ENCODE measurements at regions not wholly inside any gene's neighbourhood (a gene's known extent, or its start where the extent isn't known, plus 50 kb on each side); places are given as distances from the start of the nearest gene placed in this dataset.
"Not testable (repeated sequence)": the region's sequence is repeated elsewhere in the genome, so short reads cannot be mapped to it uniquely, and the experiment has no call there.

DNA sequence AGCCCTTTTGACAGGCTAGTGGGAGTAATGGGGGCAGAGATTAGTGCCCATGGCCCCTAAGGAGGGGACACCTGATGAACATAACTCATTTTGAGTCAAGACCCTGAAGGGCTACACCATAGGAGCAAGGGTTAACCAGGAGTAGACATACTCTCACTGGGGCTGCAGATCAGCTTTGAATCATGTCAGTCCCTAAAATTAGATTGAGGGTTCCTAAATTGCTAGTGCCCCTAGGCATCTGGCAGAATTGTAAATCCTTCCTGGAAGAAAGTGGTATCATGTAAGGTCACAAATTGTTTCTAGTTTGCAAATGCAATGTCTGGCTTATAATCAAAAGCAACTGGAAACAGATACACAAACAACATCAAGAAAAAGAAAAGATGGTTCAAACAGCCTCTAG is 52.1 kb upstream of the LRRC37A2 start:
- H3K27me3 Mint-ChIP-seq, POLR2A ChIA-PET, ATAC-seq, H3K9me3 Mint-ChIP-seq, H3K27ac Mint-ChIP-seq, H3K4me1 Mint-ChIP-seq, DNase-seq, H3K36me3 Mint-ChIP-seq, H3K4me3 Mint-ChIP-seq: not testable (repeated sequence)

DNA sequence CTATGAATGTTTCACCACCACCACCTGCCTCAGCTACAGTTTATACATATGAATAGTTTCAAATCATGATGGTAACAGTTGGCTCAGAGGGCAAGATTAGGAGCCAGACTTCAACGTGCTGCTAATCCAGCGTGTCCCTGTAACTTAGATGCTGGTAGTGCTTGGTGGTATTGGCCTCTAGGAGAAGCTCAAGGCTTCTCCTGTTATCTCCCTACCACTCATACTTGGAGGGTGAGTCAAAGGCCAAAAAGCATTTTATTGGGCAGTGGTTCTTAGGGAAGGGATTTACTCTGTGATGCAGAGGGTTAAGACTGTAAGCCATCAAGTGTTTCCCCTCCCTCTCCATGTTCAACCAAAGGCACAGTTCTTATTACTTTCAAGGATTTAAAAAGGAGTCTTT is 57.2 kb upstream of the LRRC37A2 start:
- H3K27me3 Mint-ChIP-seq, H3K4me1 Mint-ChIP-seq, H3K4me3 Mint-ChIP-seq, POLR2A ChIA-PET, H3K36me3 Mint-ChIP-seq, DNase-seq, ATAC-seq, H3K27ac Mint-ChIP-seq, H3K9me3 Mint-ChIP-seq: not testable (repeated sequence)

DNA sequence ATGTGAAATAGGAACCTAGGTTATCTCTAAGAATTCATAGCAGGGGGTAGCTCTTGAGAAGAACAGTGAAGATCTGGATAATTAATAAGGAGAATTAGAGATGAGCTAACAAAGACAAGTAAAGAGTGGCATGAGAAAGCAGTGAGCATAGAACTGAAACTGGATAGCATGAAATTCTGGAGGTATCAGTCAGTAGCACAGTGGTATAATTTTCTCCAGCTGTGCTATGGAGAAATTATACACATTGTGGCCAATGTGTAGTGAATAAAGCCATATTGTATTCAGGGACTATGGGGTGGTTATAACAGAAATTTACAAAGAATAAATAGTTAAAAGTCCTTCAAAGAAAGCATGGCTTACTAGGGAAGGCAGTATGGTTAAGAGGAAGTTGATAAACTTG is 57.7 kb upstream of the LRRC37A2 start:
- H3K4me3 Mint-ChIP-seq, ATAC-seq, H3K27ac Mint-ChIP-seq, H3K4me1 Mint-ChIP-seq, H3K27me3 Mint-ChIP-seq, H3K9me3 Mint-ChIP-seq, H3K36me3 Mint-ChIP-seq, POLR2A ChIA-PET, DNase-seq: not testable (repeated sequence)

DNA sequence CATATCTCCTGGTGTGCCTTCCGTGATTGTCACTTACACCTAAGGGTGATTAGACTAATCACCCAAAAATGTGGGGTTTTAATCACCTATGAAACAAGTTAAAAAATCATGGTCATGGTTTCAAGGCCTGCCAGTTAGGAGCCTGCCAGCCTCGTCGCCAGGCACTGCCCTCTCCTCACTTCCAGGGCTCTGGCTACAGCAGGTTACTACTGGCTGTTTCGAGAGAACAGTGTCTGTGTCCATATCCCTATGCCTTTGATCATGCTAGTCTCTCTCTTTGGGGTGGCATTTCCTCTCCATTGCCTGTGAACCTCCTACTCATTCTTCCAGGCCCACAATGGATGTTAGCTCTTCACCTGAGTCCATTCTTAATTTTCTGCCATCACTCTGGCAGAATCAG is 59.2 kb upstream of the LRRC37A2 start:
- H3K27ac Mint-ChIP-seq, H3K4me3 Mint-ChIP-seq, POLR2A ChIA-PET, H3K27me3 Mint-ChIP-seq, H3K4me1 Mint-ChIP-seq, H3K36me3 Mint-ChIP-seq, ATAC-seq, H3K9me3 Mint-ChIP-seq, DNase-seq: not testable (repeated sequence)

DNA sequence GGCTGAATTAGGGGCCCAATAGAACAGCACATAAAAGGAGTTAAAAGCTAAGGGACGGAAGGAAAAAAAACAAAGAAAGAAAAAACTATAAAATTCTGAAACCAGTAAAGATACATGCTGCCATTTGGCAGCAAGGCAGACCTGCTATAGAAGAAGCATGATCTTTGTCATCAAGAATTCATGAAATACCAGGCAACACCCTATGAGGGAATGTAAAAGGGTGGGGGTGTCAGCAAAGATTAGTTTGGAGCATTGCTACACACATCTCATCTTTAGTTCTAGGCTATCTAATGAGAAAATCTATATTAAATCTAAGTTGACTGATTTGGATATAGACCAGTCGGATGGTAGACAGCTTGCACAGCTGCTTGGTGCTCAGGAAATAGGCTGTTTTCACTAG is 66.4 kb upstream of the LRRC37A2 start:
- H3K4me3 Mint-ChIP-seq, POLR2A ChIA-PET, H3K9me3 Mint-ChIP-seq, DNase-seq, H3K4me1 Mint-ChIP-seq, H3K27me3 Mint-ChIP-seq, H3K36me3 Mint-ChIP-seq, ATAC-seq, H3K27ac Mint-ChIP-seq: not testable (repeated sequence)

DNA sequence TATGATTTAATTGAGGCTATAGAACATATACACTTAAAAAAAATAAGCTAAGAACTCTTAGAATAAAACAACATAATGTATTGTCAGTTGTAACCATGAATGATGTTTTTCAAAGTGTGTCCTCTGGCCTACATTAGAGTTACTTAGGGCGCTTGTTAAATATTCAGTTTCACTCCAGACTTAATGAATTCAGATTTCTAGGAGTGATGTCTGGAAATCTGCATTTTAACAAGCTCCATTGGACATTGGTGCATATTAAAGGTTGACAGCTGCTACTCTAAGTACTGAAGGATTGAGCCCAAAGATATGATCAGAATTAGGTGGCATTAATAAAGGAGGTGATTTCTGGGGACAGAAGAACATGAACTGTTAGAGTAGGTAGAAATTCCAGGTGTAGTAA is 66.9 kb upstream of the LRRC37A2 start:
- H3K4me1 Mint-ChIP-seq, POLR2A ChIA-PET, H3K36me3 Mint-ChIP-seq, H3K9me3 Mint-ChIP-seq, ATAC-seq, DNase-seq, H3K4me3 Mint-ChIP-seq, H3K27me3 Mint-ChIP-seq, H3K27ac Mint-ChIP-seq: not testable (repeated sequence)

DNA sequence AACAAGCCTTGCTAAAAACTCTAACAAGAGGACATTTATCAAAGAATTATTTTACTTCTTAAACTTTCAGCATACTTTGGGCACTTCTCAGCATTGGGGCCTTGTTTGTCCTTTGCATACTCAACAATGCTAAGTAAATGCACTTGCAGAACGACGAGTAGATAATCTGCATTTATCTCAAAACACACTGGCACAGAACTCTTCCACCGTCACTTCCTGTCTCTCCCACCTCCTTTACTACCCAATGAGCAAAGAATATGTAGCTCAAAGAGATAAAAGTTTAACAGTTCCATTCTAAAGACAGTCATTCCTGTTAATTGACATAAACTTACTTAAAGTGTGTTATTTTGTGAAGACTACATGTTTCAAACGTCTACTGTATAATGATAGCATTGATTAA is 70.1 kb upstream of the LRRC37A2 start:
- H3K27me3 Mint-ChIP-seq, POLR2A ChIA-PET, DNase-seq, H3K27ac Mint-ChIP-seq, H3K4me1 Mint-ChIP-seq, ATAC-seq, H3K9me3 Mint-ChIP-seq, H3K36me3 Mint-ChIP-seq, H3K4me3 Mint-ChIP-seq: not testable (repeated sequence)

DNA sequence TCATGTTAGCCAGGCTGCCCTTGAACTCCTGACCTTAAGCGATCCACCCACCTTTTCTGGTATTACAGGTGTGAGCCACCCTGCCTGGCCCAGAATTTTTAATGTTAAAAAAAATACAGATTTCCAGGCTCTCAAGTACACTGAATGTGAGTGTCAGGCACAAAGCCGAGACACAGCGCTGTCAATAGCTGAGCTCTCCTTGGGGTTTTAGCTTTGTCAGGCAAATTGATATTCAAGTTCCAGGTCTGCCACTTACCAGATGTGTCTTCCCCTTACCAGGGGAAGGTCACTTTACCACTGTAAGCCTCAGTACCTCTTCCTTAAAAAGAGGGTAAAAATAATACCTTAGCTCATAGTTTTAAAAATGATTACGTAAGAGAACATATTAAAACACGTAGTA is 71.6 kb upstream of the LRRC37A2 start:
- H3K4me1 Mint-ChIP-seq, ATAC-seq: not testable (repeated sequence)

DNA sequence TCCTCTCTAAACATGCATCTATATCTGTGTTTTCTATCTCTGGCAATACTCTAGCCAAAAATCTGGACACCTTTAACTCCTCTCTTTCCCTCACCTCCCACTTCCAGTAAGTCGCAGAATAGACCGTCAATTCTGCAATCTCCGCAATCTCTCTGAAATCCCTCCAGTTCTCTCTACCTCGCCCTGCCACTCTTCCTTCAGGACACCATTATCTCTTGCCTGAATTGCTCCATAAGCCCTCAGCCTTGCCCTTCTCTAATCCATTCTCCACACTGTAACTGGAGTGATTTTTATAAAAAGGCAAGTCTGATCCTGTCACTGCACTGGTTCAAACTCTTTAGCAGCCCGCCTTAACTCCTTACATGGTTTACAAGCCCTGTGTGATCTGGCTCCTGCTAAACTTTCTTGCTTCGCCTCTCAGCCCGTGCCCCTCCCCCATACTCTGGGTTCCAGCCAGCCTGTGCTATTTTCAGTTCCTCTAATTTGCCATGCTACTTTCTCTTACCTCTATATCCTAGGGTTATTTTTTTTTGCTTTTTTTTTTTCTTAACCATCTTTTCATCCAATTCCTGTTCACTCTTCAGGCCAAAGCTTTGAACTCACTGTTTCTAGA is 73.0 kb upstream of the ARL17B start:
- DNase-seq, H3K4me3 Mint-ChIP-seq, ATAC-seq, H3K9me3 Mint-ChIP-seq, H3K27ac Mint-ChIP-seq, H3K36me3 Mint-ChIP-seq, H3K27me3 Mint-ChIP-seq, H3K4me1 Mint-ChIP-seq, POLR2A ChIA-PET: not testable (repeated sequence)

More for the DNA sequence above, 71.6 kb upstream of the LRRC37A2 start:
- H3K4me3 Mint-ChIP-seq, H3K36me3 Mint-ChIP-seq, POLR2A ChIA-PET, DNase-seq, H3K27me3 Mint-ChIP-seq, H3K9me3 Mint-ChIP-seq, H3K27ac Mint-ChIP-seq: not testable (repeated sequence)

DNA sequence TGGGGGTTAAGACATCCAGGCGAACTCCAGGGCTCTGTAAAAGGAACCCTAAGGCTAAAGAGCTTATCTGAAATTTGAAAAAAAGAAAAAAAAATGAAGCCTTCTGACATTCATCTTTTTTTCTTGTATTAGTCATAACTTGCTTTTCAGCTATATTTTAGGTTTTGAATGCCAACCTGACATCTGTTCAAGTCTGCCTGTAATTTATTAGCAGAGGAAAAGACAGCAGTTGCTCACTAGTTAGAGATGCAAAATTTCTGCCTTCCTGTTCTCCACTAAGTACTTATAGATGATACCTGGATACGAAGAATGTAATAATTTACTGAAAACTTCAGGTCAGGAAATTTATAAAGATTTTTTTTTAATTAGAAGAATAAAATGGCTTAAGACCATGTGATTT is 68.7 kb upstream of the ARL17B start:
- H3K27ac Mint-ChIP-seq, POLR2A ChIA-PET, DNase-seq, ATAC-seq, H3K36me3 Mint-ChIP-seq, H3K9me3 Mint-ChIP-seq, H3K4me3 Mint-ChIP-seq, H3K4me1 Mint-ChIP-seq, H3K27me3 Mint-ChIP-seq: not testable (repeated sequence)

DNA sequence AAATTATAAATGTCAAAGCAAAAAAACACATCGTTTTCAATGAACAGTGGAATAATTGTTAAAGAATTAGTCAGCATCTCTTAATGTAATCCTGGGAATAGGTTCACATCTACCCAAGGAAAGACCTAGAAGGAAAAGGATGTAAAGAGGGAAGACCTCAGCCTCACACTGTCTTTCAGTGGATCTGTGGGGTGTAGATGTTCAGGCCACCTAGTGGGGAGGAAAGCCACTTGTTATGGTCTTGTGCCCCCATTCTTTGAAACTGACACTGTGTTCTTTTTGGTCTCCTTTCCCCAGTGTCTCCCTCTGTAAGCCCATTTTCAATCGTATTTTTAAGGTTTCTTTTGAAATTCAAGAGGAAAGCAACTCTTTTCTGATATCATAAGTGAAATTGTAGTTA is 68.1 kb upstream of the ARL17B start:
- H3K4me3 Mint-ChIP-seq, H3K27me3 Mint-ChIP-seq, DNase-seq, H3K9me3 Mint-ChIP-seq, ATAC-seq, H3K27ac Mint-ChIP-seq, H3K4me1 Mint-ChIP-seq, H3K36me3 Mint-ChIP-seq, POLR2A ChIA-PET: not testable (repeated sequence)

DNA sequence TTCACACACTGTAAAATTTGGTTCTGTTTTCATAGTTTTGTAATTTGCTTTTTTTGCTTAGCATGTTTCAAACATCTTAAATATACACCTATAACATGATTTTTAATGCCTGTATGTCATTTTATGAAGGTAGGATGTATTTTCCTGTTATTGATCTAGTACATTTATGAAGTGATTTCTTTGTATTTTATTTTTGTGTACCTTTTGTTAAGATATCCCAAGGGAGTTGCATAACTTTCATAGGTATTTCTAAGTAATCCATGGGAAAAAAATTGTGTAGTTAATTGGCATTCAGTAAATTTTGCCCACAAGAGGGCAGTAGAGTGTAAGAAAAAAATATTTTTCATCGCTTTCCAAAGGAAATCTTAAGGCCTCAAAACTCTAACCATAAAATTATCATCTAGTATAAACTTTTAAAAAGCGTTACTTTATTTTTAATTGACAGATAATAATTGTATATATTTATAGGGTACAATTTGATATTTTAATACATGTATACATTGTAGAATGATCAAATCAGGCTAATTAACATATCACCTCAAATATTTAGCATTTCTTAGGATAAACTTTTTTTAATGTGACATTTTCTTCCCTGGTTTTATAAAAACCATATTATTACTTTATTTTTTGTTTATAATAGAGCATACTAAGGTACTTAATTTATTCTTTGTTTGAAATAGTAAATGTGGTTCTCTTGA is 62.8 kb upstream of the ARL17B start:
- H3K4me3 Mint-ChIP-seq, H3K27ac Mint-ChIP-seq, H3K27me3 Mint-ChIP-seq, H3K4me1 Mint-ChIP-seq, ATAC-seq, H3K9me3 Mint-ChIP-seq, POLR2A ChIA-PET, H3K36me3 Mint-ChIP-seq: not testable (repeated sequence)
- peak in 3 of 10 donors; percentile 1 to 22 (median 5) for DNase-seq

DNA sequence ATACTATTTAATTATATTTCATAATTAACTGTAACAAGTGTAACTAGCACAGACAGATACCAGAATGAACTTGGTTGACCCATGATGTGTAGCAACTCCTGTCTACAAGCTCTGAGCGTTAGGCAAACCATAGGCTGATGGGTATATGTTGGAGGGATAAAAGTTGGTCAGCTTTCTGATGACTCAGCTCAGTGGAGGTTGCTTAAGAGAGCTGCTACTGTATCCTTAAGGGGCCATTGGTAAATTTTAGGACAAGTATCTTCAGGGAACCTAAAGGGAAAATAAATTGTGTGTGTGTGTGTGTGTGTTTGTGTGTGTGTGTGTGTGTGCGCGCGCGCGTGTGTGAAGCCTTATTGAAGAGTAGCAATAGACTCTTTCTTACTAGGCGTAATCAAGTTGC is 56.3 kb upstream of the ARL17B start:
- H3K4me3 Mint-ChIP-seq, H3K27ac Mint-ChIP-seq: not testable (repeated sequence)

DNA sequence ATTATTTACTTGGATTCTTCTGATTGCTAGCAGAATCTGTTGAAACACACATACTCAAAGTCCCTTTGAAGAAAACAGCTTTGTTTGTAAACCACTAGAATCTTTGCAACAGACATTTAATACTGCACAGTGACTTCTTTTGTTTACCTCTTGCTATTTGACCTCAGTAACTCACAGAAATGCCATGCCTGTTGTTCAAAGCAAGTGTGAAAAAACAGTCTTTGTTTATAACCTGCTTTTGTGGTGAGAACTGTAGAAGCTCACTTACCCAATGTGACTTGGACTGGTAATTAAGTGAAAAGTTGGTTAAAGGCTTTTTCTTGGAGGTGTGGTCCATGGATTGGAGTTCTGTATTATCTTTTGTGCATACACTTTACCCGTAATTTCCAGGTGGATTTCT is 55.7 kb upstream of the ARL17B start:
- H3K36me3 Mint-ChIP-seq, H3K4me3 Mint-ChIP-seq, DNase-seq, H3K27me3 Mint-ChIP-seq, H3K4me1 Mint-ChIP-seq, H3K27ac Mint-ChIP-seq, ATAC-seq, POLR2A ChIA-PET, H3K9me3 Mint-ChIP-seq: not testable (repeated sequence)

More for the DNA sequence above, 56.3 kb upstream of the ARL17B start:
- H3K36me3 Mint-ChIP-seq, ATAC-seq, POLR2A ChIA-PET, H3K9me3 Mint-ChIP-seq, H3K4me1 Mint-ChIP-seq, H3K27me3 Mint-ChIP-seq: not testable (repeated sequence)
- peak in 1 of 10 donors; percentile 13 for DNase-seq

Measured in naive thymus-derived CD8-positive, alpha-beta T cell (primary cell).